ENCODE measurements at regions not wholly inside any gene's neighbourhood (a gene's known extent, or its start where the extent isn't known, plus 50 kb on each side); places are given as distances from the start of the nearest gene placed in this dataset.

- TF ChIP-seq, protein P1, sequence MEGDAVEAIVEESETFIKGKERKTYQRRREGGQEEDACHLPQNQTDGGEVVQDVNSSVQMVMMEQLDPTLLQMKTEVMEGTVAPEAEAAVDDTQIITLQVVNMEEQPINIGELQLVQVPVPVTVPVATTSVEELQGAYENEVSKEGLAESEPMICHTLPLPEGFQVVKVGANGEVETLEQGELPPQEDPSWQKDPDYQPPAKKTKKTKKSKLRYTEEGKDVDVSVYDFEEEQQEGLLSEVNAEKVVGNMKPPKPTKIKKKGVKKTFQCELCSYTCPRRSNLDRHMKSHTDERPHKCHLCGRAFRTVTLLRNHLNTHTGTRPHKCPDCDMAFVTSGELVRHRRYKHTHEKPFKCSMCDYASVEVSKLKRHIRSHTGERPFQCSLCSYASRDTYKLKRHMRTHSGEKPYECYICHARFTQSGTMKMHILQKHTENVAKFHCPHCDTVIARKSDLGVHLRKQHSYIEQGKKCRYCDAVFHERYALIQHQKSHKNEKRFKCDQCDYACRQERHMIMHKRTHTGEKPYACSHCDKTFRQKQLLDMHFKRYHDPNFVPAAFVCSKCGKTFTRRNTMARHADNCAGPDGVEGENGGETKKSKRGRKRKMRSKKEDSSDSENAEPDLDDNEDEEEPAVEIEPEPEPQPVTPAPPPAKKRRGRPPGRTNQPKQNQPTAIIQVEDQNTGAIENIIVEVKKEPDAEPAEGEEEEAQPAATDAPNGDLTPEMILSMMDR (IDR thresholded peaks at IDR 0.05) = no peak
- TF ChIP-seq POLR2A (IDR thresholded peaks at IDR 0.05) = no peak
Observed at GRCh38 chr17:70368011-70368410, 198.7 kb downstream of the KCNJ2 start.

Measured in Peyer's patch (tissue), 4 donors.